Thyroid gland (tissue), 4 donors: ENCODE measurements at regions not wholly inside any gene's neighbourhood (a gene's known extent, or its start where the extent isn't known, plus 50 kb on each side); places are given as distances from the start of the nearest gene placed in this dataset.

Experiments used
- DNase-seq, 2 donors: peaks; one replicate each; pipeline ENCODE4 v3.0.0-alpha.2; 2019
- H3K27ac ChIP-seq, 3 donors: fragments of 200-600 bp; sonication (generic); 1 replicate in 2 of 3; 2 replicates in 1 of 3; pipeline ENCODE4 v1.5.1; 2016 to 2019; ENCODE audit warnings: mild to moderate bottlenecking in 1 of 3, moderate library complexity in 1 of 3
- H3K27me3 ChIP-seq: fragments of 200-600 bp; sonication (generic); one replicate; pipeline ENCODE4 v1.5.1; 2019
- H3K36me3 ChIP-seq, 2 donors: fragments of 200-600 bp; sonication (generic); one replicate each; pipeline ENCODE4 v1.5.1; 2016 to 2019
- H3K4me1 ChIP-seq, 2 donors: fragments of 200-600 bp; sonication (generic); one replicate each; pipeline ENCODE4 v1.5.1; 2017 to 2019
- H3K4me3 ChIP-seq, 3 donors: fragments of 200-600 bp; sonication (generic); replicated peaks in 1 of 3; 1 replicate in 2 of 3; 2 replicates in 1 of 3; pipeline ENCODE4 v1.5.1; 2016; ENCODE audit warnings: mild to moderate bottlenecking in 1 of 3
- H3K9me3 ChIP-seq: fragments of 200-600 bp; sonication (generic); one replicate; pipeline ENCODE4 v1.5.1; 2017
- POLR2A ChIP-seq, 2 donors: fragments of 450-650 bp; IDR thresholded peaks; one replicate each; pipeline ENCODE4 v1.6.1; 2017; ENCODE audit warnings: antibody characterized with exemption in 2 of 2, mild to moderate bottlenecking in 2 of 2, moderate library complexity in 1 of 2
- WGBS, 2 donors: methylation state at CpG; one replicate each; pipeline ENCODE4 v1.1.5; 2017; 5-methylcytosine and 5-hydroxymethylcytosine counted together
- intact Hi-C: fragments of 100-400 bp; cut with DNase I; formaldehyde crosslinking; loops from one replicate; pipeline ENCODE4 v1.15.1; 2023
- TF ChIP-seq, protein P1 (sequence below), 6 experiments: fragments of 200-600 bp in 3 of 6; fragments of 450-650 bp in 3 of 6; sonication (generic) in 3 of 6; IDR thresholded peaks; one replicate each; pipeline ENCODE4 v1.5.1; 2016 to 2019; ENCODE audit warnings: antibody characterized with exemption in 6 of 6, mild to moderate bottlenecking in 2 of 6, inconsistent platforms in 1 of 6, moderate library complexity in 1 of 6

DNA sequence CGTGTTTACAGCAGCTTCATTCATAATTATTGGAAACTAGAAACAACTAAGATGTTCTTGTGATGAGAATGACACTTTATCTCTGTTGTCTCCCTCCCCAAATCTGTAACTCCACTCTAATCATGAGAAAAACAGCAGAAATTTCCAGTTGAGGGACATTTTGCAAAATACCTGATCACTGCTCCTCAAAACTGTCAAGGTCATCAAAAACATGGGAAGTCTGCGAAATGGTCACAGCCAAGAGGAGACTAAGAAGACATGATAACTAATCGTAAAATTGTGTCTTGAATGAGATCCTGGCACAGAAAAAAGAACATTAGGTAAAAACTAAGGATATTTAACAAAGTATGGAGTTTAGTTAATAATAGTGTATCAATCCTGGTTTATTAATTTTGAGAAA is 204.2 kb downstream of the CYLD start:
- WGBS, 2 donors, result 84 to 88% methylated on average over 3 of the region's 3 CpGs
- intact Hi-C loops, result no loop called here
- Histone ChIP-seq H3K27ac (no peak overlapping the region), H3K9me3 (no peaks in the 10 kb centered on the region), H3K36me3 (no peaks in the 10 kb centered on the region), H3K4me1 (no peaks in the 10 kb centered on the region), H3K27me3 (no peaks in the 10 kb centered on the region), H3K4me3 (no peak overlapping the region)
- DNase-seq, result no peak
- TF ChIP-seq, protein P1, sequence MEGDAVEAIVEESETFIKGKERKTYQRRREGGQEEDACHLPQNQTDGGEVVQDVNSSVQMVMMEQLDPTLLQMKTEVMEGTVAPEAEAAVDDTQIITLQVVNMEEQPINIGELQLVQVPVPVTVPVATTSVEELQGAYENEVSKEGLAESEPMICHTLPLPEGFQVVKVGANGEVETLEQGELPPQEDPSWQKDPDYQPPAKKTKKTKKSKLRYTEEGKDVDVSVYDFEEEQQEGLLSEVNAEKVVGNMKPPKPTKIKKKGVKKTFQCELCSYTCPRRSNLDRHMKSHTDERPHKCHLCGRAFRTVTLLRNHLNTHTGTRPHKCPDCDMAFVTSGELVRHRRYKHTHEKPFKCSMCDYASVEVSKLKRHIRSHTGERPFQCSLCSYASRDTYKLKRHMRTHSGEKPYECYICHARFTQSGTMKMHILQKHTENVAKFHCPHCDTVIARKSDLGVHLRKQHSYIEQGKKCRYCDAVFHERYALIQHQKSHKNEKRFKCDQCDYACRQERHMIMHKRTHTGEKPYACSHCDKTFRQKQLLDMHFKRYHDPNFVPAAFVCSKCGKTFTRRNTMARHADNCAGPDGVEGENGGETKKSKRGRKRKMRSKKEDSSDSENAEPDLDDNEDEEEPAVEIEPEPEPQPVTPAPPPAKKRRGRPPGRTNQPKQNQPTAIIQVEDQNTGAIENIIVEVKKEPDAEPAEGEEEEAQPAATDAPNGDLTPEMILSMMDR (IDR thresholded peaks at IDR 0.05), result no peak
- no peak for TF ChIP-seq POLR2A (IDR thresholded peaks at IDR 0.05)

DNA sequence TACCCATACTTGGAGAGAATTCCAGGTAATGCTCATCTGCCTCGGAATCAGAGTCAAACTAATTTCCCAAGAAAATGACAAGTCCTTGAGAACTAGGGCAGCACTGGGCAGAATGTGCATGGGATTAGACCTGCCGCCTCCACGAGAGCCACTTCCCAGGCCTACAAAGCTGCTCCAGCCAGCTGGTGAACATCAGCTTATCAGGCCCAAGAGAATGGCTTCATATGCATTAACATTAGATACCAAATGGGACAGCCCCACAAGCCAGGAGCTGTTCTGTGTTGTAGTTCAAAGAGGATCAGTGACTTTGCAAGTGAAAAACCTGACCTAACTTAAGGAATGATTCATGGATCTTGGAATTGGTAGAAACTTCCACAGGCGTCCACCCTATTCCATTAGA is 203.3 kb downstream of the CYLD start:
- H3K9me3 ChIP-seq, result no peaks in the 10 kb centered on the region
- intact Hi-C loops, result no loop called here
- H3K4me1 ChIP-seq, result no peaks in the 10 kb centered on the region
- TF ChIP-seq, protein P1 (IDR thresholded peaks at IDR 0.05), result no peak
- TF ChIP-seq POLR2A (IDR thresholded peaks at IDR 0.05), result no peak
- no peak overlapping the region for H3K27ac ChIP-seq
- no peaks in the 10 kb centered on the region for H3K27me3 ChIP-seq
- WGBS, 2 donors, result 92 to 94% methylated on average over 4 of the region's 4 CpGs
- DNase-seq, result no peak
- no peaks in the 10 kb centered on the region for H3K36me3 ChIP-seq
- no peak overlapping the region for H3K4me3 ChIP-seq

DNA sequence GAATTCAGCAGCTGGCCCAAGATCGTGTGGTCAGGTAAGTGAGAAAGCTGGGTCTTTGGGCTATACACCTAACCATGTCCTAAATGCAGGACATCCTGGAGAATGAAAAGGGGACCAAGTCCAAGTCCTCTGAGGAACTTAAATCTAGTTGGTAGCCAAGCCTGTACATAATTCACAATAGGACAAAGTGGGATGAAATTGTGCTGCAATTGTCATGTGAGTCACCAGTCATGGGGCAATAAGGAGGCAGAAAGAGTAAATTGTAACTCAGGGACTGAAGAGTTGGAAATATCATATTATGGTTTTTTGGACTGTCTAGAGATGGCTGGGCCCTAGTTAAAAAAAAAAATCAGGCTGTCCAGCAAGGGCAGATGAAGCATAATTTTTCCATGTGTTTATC is 202.6 kb downstream of the CYLD start:
- no peaks in the 10 kb centered on the region for H3K27me3 ChIP-seq
- intact Hi-C loops, result no loop called here
- H3K27ac ChIP-seq, result no peak overlapping the region
- no peak overlapping the region for H3K4me3 ChIP-seq
- WGBS, 2 donors, result 69 to 88% methylated on average over 1 of the region's 1 CpG
- no peaks in the 10 kb centered on the region for H3K9me3 ChIP-seq
- no peak for DNase-seq
- TF ChIP-seq, protein P1 (IDR thresholded peaks at IDR 0.05), result no peak
- TF ChIP-seq POLR2A (IDR thresholded peaks at IDR 0.05), result no peak
- no peaks in the 10 kb centered on the region for H3K36me3 ChIP-seq
- no peaks in the 10 kb centered on the region for H3K4me1 ChIP-seq

DNA sequence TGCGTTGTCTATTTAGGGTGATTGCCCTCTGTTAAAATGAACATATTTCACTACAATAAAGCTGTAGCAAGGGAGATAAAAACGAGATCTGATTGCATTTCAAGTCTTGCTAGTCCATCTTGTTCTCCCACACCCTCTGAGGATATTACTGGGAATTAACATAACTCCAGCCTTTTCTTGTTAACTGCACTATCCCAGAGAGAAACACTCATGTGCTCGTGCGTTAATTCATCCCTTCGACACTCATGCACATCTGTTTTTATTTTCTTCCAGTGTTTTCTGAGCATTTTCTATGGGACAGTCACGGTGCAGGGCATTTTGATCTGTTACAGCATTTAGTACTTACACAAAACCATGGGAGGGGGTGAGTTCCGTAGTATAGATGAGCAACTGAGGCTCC is 202.1 kb downstream of the CYLD start:
- no peaks in the 10 kb centered on the region for H3K36me3 ChIP-seq
- H3K27ac ChIP-seq, result no peak overlapping the region
- no peaks in the 10 kb centered on the region for H3K9me3 ChIP-seq
- no peaks in the 10 kb centered on the region for H3K27me3 ChIP-seq
- TF ChIP-seq POLR2A (IDR thresholded peaks at IDR 0.05), result no peak
- TF ChIP-seq, protein P1 (IDR thresholded peaks at IDR 0.05), result no peak
- 74 to 80% methylated on average over 7 of the region's 7 CpGs for WGBS, 2 donors
- intact Hi-C loops, result no loop called here
- no peaks in the 10 kb centered on the region for H3K4me1 ChIP-seq
- H3K4me3 ChIP-seq, result no peak overlapping the region
- no peak for DNase-seq

GRCh38 chr16:50942143-50942542 is 200.3 kb downstream of the CYLD start:
- H3K27me3 ChIP-seq, result no peaks in the 10 kb centered on the region
- H3K4me3 ChIP-seq, result no peak overlapping the region
- no peak for TF ChIP-seq POLR2A (IDR thresholded peaks at IDR 0.05)
- TF ChIP-seq, protein P1 (IDR thresholded peaks at IDR 0.05), result no peak
- H3K36me3 ChIP-seq, result no peaks in the 10 kb centered on the region
- H3K27ac ChIP-seq, result no peak overlapping the region
- WGBS, 2 donors, result 85 to 91% methylated on average over 3 of the region's 3 CpGs
- no peaks in the 10 kb centered on the region for H3K4me1 ChIP-seq
- DNase-seq, result no peak
- no peaks in the 10 kb centered on the region for H3K9me3 ChIP-seq
- intact Hi-C loops, result no loop called here
